Neural cell (in vitro differentiated cells): ENCODE measurements at regions not wholly inside any gene's neighbourhood (a gene's known extent, or its start where the extent isn't known, plus 50 kb on each side); places are given as distances from the start of the nearest gene placed in this dataset.

Source experiments
- H2AFZ ChIP-seq: fragments of 200-600, 300-800 bp; sonication (generic), shearing (Covaris generic); 2 replicates; pipeline ENCODE4 v1.6.0; 2014; ENCODE audit warnings: low read depth, mild to moderate bottlenecking, antibody characterized with exemption, low read length, moderate library complexity
- H3F3A ChIP-seq: fragments of 200-600 bp; shearing (Covaris generic); 2 replicates; pipeline ENCODE4 v1.6.1; 2016; ENCODE audit warnings: mild to moderate bottlenecking, moderate library complexity, mixed read lengths, antibody characterized with exemption, low read length; ENCODE audit not compliant: insufficient read depth, poor library complexity, severe bottlenecking
- H3K27ac ChIP-seq: fragments of 200-600, 300-800 bp; sonication (generic), shearing (Covaris generic); 2 replicates; pipeline ENCODE4 v1.5.1; 2014; ENCODE audit warnings: mild to moderate bottlenecking, low read length, moderate library complexity
- H3K27me3 ChIP-seq: fragments of 300-800, 200-600 bp; sonication (generic), shearing (Covaris generic); 2 replicates; pipeline ENCODE4 v1.6.0; 2014; ENCODE audit warnings: mild to moderate bottlenecking, low read depth, low read length, moderate library complexity; ENCODE audit not compliant: insufficient read depth
- H3K36me3 ChIP-seq: fragments of 300-800, 200-600 bp; sonication (generic), shearing (Covaris generic); 2 replicates; pipeline ENCODE4 v1.5.1; 2014; ENCODE audit warnings: mild to moderate bottlenecking, antibody characterized with exemption, low read length, moderate library complexity; ENCODE audit not compliant: insufficient read depth
- H3K4me2 ChIP-seq: fragments of 300-800, 200-600 bp; sonication (generic), shearing (Covaris generic); 2 replicates; pipeline ENCODE4 v1.6.0; 2014; ENCODE audit warnings: mild to moderate bottlenecking, low read length
- H3K4me3 ChIP-seq: fragments of 300-800, 200-600 bp; sonication (generic), shearing (Covaris generic); 2 replicates; pipeline ENCODE4 v1.5.1; 2014; ENCODE audit warnings: mild to moderate bottlenecking, low read length, moderate library complexity
- H3K79me2 ChIP-seq: fragments of 200-600 bp; shearing (Covaris generic); replicated peaks from 2 replicates; pipeline ENCODE4 v1.6.0; 2014; ENCODE audit warnings: mild to moderate bottlenecking, low read length, moderate library complexity; ENCODE audit not compliant: insufficient read depth
- H3K9ac ChIP-seq: fragments of 300-800, 200-600 bp; sonication (generic), shearing (Covaris generic); 2 replicates; pipeline ENCODE4 v1.6.1; 2016; ENCODE audit warnings: mild to moderate bottlenecking, low read length, mixed read lengths
- H3K9me2 ChIP-seq: fragments of 200-600 bp; shearing (Covaris generic); 2 replicates; pipeline ENCODE4 v1.6.1; 2016; ENCODE audit warnings: mild to moderate bottlenecking, low read length, mixed read lengths; ENCODE audit not compliant: insufficient read depth
- H3K9me3 ChIP-seq: fragments of 200-600, 300-800 bp; sonication (generic), shearing (Covaris generic); 2 replicates; pipeline ENCODE4 v1.6.1; 2016; ENCODE audit warnings: mild to moderate bottlenecking, mixed run types, low read length, moderate library complexity, mixed read lengths
- H4K20me1 ChIP-seq: fragments of 200-600 bp; shearing (Covaris generic); 2 replicates; pipeline ENCODE4 v1.6.1; 2016; ENCODE audit warnings: mild to moderate bottlenecking, mixed run types; ENCODE audit not compliant: insufficient read depth
- EP300 ChIP-seq: fragments of 450-650 bp; conservative IDR thresholded peaks from 2 replicates; pipeline ENCODE4 v1.6.1; 2014; ENCODE audit warnings: antibody characterized with exemption, mild to moderate bottlenecking, moderate library complexity; ENCODE audit not compliant: poor library complexity, severe bottlenecking
- EZH2 ChIP-seq: fragments of 200-600, 300-800 bp; shearing (Covaris generic), sonication (generic); IDR thresholded peaks from 2 replicates; pipeline ENCODE4 v1.6.1; 2014; ENCODE audit warnings: antibody characterized with exemption, low read length, borderline replicate concordance, mild to moderate bottlenecking; ENCODE audit not compliant: insufficient read depth, poor library complexity, severe bottlenecking
- MXI1 ChIP-seq: fragments of 450-650 bp; conservative IDR thresholded peaks from 2 replicates; pipeline ENCODE4 v1.6.1; 2014; ENCODE audit warnings: antibody characterized with exemption, mild to moderate bottlenecking; ENCODE audit not compliant: poor library complexity, severe bottlenecking
- POLR2AphosphoS5 ChIP-seq: IDR thresholded peaks from 2 replicates; pipeline ENCODE4 v1.6.1; 2012
- RAD21 ChIP-seq: fragments of 450-650 bp; conservative IDR thresholded peaks from 2 replicates; pipeline ENCODE4 v1.6.1; 2014; ENCODE audit warnings: antibody characterized with exemption, mild to moderate bottlenecking, moderate library complexity
- REST ChIP-seq: IDR thresholded peaks from 2 replicates; pipeline ENCODE4 v1.6.1; 2012; ENCODE audit warnings: borderline replicate concordance
- SMC3 ChIP-seq: fragments of 450-650 bp; conservative IDR thresholded peaks from 2 replicates; pipeline ENCODE4 v1.6.1; 2014; ENCODE audit warnings: antibody characterized with exemption, mild to moderate bottlenecking, moderate library complexity; ENCODE audit not compliant: poor library complexity
- TAF1 ChIP-seq: IDR thresholded peaks from 2 replicates; pipeline ENCODE4 v1.6.1; 2012; ENCODE audit warnings: low read depth
- TF ChIP-seq, protein P1 (sequence below): fragments of 450-650 bp; IDR thresholded peaks from 2 replicates; pipeline ENCODE4 v1.5.1; 2014; ENCODE audit warnings: antibody characterized with exemption, mild to moderate bottlenecking, moderate library complexity; ENCODE audit not compliant: poor library complexity, severe bottlenecking

GRCh38 chr15:37536967-37537605 is 397.4 kb upstream of the TMCO5A start:
- Histone ChIP-seq H4K20me1 (no peaks in the 10 kb centered on the region), H3K27me3 (no peaks in the 10 kb centered on the region), H3K4me3 (no peak overlapping the region), H3K79me2 (no peaks in the 10 kb centered on the region), H3K27ac (no peak overlapping the region), H3K4me2 (no peak overlapping the region), H3K9ac (no peak overlapping the region), H3K9me3 (no peaks in the 10 kb centered on the region), H3K9me2 (no peaks in the 10 kb centered on the region), H3K36me3 (no peaks in the 10 kb centered on the region), H2AFZ (no peak overlapping the region), H3F3A (no peaks in the 10 kb centered on the region)
- TF ChIP-seq RAD21 (no peak), TAF1 (no peak), SMC3 (no peak), POLR2AphosphoS5 (no peak), MXI1 (no peak), REST (no peak), EZH2 (no peak), EP300 (no peak)
- TF ChIP-seq, protein P1, sequence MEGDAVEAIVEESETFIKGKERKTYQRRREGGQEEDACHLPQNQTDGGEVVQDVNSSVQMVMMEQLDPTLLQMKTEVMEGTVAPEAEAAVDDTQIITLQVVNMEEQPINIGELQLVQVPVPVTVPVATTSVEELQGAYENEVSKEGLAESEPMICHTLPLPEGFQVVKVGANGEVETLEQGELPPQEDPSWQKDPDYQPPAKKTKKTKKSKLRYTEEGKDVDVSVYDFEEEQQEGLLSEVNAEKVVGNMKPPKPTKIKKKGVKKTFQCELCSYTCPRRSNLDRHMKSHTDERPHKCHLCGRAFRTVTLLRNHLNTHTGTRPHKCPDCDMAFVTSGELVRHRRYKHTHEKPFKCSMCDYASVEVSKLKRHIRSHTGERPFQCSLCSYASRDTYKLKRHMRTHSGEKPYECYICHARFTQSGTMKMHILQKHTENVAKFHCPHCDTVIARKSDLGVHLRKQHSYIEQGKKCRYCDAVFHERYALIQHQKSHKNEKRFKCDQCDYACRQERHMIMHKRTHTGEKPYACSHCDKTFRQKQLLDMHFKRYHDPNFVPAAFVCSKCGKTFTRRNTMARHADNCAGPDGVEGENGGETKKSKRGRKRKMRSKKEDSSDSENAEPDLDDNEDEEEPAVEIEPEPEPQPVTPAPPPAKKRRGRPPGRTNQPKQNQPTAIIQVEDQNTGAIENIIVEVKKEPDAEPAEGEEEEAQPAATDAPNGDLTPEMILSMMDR: no peak

GRCh38 chr15:37537802-37538201 is 396.6 kb upstream of the TMCO5A start:
- TF ChIP-seq, protein P1: no peak
- TF ChIP-seq POLR2AphosphoS5 (no peak), REST (no peak)
- no peak overlapping the region for H3K27ac ChIP-seq
- H3K9me3 ChIP-seq: no peaks in the 10 kb centered on the region
- H3K9ac ChIP-seq: no peak overlapping the region
- H4K20me1 ChIP-seq: no peaks in the 10 kb centered on the region
- no peak overlapping the region for H3K4me2 ChIP-seq
- no peaks in the 10 kb centered on the region for H3K79me2 ChIP-seq
- H3K9me2 ChIP-seq: no peaks in the 10 kb centered on the region
- H2AFZ ChIP-seq: no peak overlapping the region
- H3F3A ChIP-seq: no peaks in the 10 kb centered on the region
- H3K36me3 ChIP-seq: no peaks in the 10 kb centered on the region
- H3K27me3 ChIP-seq: no peaks in the 10 kb centered on the region
- no peak overlapping the region for H3K4me3 ChIP-seq
